Epithelial cell of proximal tubule (primary cell): ENCODE measurements at regions not wholly inside any gene's neighbourhood (a gene's known extent, or its start where the extent isn't known, plus 50 kb on each side); places are given as distances from the start of the nearest gene placed in this dataset.

Experiments
- DNase-seq: peaks from one replicate; pipeline ENCODE4 v3.0.0-alpha.2; 2011; ENCODE audit warnings: low read depth
- H3K4me3 ChIP-seq: 2 replicates; pipeline ENCODE4 v1.5.1; 2011; ENCODE audit warnings: low read depth, mild to moderate bottlenecking, low read length
- CTCF ChIP-seq: conservative IDR thresholded peaks from 2 replicates; pipeline ENCODE4 v1.5.1; 2012; ENCODE audit warnings: low read depth, mild to moderate bottlenecking, low read length

DNA sequence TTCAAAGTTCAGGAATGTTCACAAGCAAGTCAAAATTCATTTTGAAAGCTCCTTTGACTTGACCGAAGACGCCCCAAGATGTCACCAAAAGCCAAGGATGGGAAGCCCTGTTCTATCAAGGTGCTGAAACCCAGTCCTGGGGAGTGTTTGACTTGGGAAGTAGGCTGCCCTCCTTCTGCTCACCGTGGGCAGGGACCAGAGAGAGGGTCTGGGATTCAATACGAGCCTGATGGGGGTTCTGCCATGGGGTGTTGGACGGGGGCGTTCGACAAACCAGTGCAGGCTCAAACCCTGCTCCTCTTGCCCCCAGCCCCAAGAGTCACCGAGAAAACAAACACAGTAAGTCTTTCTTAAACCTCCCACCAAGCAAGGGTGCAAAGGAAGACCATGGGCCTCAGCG lies 150.1 kb upstream of the DIO3 start:
- TF ChIP-seq CTCF = no peak
- no peak overlapping the region for H3K4me3 ChIP-seq
- DNase-seq = no peak

DNA sequence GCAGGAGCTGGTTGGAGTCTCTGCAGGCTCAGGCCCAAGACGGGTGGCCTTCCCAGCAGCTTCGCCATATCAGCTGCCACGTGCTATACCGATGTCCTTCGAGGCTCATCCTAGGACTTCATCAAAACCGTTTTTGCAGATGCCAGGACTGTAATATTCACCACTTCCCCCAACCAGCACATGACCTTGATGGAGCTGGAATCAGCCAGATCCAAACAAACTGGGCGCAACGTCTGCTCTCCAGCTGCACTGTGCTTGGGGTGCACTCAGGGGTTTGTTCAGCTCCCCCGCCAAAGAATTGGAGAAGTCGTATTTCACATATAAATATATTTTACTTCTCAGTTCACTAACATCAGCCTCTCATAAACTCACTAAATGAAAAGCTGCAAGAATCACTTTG lies 149.5 kb upstream of the DIO3 start:
- no peak overlapping the region for H3K4me3 ChIP-seq
- TF ChIP-seq CTCF = no peak
- no peak for DNase-seq

DNA sequence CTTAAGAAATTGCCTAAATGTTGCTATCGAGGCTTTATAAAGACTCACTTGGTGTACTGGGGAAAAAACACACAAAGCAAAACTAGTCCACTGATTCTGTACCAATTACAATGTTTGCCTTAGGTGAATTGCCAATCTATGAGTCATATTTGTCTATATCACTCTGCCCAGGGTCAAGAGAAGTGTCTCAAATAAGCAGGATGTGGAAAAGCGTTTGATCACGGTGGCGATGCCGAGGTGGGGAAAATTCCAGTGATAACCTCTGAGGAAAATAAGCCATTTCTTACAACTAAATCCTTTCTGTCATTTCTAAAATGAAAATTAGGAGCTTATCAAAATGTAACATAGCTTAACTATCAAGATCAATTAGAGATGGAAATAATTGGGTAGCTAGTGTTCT lies 148.6 kb upstream of the DIO3 start:
- no peak for DNase-seq
- no peak for TF ChIP-seq CTCF
- no peak overlapping the region for H3K4me3 ChIP-seq

DNA sequence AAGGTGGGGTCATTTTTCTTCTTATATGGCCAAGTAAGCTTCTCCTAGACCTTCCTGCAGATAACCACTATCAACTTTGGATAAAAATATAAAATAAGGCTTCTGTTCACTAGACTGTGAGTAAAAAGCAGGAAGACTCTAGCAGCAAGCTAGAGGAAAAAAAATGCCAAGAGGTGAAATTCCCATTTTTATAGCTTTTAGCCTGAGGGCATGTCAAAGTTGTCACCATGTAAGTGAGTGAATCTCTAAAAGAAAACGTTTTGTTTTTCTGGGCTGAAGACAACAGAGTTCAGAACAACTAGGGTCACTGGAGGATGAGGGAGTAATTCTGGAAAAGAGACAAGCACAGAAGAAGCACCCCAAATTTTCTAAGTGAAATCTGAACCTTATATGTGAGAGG lies 143.9 kb upstream of the DIO3 start:
- TF ChIP-seq CTCF = no peak
- no peak for DNase-seq
- H3K4me3 ChIP-seq = no peak overlapping the region

DNA sequence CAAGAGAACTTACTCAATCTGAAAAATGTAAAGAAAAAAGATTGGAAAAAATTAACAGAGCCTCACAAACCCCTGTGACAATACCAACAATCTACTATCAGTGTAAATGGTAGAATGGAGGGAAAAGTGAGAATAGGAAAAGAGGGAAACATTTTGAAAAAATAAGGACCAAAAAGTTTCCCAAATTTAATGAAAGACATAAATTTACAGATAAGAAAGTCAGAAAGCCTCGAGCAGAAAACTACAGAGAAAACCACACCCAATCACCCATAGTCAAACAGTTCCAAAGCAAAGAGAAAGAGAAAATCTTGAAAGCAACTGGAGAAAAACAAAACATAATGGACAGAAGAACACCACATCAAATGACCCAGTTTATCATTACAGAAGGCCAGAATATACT lies 142.7 kb upstream of the DIO3 start:
- DNase-seq = no peak

DNA sequence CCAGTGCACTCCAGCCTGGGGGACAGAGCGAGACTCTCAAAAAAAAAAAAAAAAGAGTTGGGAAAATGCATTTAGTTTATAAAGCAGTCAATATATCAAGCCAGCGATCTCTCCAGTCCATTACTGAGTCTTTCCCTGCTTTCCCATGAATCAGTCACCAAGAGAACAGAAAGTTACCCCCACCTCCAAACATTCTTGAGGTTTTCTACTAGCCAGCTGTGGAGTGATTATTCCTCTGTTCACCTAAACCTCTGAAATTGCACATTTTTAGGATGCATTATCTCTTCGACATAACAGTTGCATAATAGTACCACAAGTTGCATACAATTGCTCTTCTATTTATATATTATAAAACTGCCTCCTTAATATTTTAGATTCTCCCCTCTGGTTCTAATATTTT lies 134.8 kb upstream of the DIO3 start:
- TF ChIP-seq CTCF = no peak
- no peak overlapping the region for H3K4me3 ChIP-seq
- DNase-seq = no peak

More for the DNA sequence above, 142.7 kb upstream of the DIO3 start:
- no peak overlapping the region for H3K4me3 ChIP-seq
- TF ChIP-seq CTCF = no peak

DNA sequence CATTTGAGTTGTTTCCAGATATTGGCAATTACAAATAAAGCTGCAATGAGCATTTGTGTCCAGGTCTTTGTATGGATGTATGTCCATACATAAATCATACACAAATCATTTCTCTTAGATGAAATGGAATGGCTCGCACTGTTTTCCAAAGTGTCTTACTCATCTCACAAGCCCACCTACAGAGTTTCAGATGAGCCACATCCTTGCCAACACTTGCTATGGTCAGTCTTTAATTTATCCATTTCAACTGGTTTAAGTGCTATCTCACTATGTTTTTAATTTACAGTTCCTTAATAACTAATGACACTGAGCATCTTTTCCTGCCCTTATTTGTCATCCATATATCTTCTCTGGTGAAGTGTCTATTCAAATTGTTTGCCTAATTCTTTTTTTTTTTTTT lies 132.9 kb upstream of the DIO3 start:
- TF ChIP-seq CTCF = no peak
- no peak for DNase-seq
- H3K4me3 ChIP-seq = no peak overlapping the region
